Skin of body (tissue), 1 donor: ENCODE measurements at regions not wholly inside any gene's neighbourhood (a gene's known extent, or its start where the extent isn't known, plus 50 kb on each side); places are given as distances from the start of the nearest gene placed in this dataset.

Experiments used
- DNase-seq: peaks from one replicate; lab custom pipeline; 2025; lab: John Stamatoyannopoulos, UW

DNA sequence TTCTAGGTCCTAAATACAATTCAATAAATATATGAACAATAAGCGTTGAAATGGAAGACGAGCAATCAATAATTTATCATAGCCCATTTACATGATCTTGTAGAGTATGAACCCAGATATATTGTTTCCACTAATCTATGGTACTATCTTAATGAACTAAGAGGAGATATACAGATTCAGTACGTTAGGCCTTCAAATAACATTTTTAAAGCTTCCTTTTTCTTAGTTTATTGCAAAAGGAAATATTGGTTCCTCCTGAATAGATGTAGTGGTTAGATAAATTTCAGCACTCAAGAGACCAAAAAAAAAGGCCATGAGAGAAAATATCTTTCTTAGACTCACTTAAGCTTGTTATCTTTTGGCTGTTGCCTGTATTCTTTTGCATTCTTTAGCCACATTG lies 147.5 kb upstream of the PITX2 start:
- no peak for DNase-seq

DNA sequence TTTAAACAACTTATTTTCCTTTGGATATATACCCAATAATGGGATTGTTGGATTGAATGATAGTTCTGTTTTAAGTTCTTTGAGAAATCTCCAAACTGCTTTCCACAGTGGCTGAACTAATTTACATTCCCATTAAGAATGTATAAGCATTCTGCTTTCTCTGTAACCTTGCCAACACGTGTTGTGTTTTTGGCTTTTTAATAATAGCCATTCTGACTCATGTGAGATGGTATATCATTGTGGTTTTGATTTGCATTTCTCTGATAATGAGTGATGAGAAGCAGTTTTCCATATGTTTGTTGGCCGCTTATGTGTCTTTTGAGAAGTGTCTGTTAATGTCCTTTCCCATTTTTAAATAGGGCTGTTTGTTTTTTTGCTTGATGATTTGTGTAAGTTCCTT lies 155.6 kb upstream of the PITX2 start:
- no peak for DNase-seq

DNA sequence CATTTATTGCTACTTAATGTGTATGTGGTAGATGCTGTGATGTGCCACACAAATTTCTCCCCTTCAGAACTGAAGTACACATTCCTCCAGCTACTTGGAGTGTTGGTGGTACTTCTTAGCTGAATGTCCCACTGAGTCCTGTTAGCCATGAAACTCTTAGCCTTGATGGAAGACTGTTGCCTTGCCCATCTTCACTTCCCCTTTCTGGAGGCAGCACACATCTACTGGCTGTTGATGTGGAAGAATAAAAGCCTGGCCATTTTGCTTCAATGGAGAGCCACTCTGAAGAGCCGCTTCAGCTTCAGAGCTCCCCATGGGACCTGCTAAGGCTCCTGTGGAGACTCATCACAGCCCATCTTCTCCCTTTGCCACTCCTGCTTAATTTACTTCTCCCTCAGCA lies 157.7 kb upstream of the PITX2 start:
- DNase-seq, result no peak

DNA sequence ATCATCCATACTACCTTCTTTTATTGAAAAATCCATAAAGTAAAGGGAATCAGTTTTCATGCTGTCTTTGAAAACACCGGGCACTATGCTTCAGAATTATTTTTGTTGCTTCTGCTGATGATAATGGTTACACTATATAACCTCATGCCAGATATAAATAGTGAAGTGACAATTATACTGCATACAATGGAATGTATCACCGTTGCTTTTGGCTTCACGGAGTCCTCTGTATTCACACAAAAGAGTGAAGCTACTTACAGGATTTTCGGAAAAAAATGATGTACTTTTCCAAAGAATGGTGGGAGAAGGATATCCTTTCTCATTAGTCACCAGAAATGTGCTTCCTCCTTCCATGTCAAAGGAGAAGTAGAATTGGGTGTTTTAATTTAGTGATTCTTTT lies 159.1 kb upstream of the PITX2 start:
- no peak for DNase-seq

DNA sequence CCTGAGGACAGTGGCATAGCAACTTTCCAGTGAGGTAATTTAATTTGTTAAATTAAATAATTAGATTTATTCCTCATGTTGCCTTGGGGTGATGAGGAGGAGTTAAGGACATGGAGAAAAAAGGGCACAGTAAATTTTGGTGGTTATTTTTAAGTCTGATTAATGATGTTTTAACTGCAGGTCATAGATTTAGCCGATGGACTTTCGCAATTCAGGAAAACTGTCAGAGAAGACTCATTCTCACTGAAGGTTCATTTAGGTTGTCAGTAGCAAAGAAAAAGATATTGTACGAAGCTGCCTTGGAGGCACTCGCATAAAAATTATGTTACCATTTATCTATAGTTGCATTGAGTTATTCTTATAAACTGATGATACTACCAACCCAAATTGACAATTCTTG lies 164.2 kb upstream of the PITX2 start:
- no peak for DNase-seq

DNA sequence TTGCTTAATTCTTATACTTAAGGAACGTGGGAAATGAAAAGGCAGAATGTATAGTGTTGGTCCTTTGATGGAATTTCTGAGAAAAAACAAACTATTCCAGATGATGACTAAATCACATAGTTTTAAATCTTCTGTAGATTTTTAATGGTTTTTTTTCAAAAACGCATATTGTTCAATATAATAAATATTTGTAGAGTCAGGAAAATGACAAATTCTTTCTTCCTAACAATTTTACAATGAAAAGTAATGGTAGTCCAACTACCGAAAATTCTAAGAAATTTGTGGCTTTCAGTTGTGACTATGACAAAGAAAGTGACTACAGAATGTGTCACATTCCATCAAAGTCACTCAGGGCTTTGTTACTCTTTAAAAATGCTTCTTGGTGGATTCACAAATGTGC lies 164.8 kb upstream of the PITX2 start:
- no peak for DNase-seq

DNA sequence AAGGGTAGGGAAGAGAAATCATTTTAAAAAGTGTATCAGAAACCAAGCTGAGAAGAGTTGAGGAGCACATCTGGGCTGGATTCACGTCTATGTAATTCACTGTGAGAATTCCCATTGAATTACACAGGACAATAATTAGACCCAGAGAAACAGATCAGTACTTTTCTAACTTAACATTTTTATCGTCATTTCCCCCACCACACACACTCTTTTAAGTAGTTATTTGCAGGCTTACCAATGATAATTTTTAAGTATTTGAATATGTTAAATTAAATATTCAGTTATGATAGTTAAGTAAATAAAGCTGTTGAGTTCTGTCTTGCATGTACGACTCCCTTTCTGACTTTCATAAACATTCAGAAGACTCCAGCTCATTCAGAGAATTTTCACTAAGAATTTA lies 165.4 kb upstream of the PITX2 start:
- DNase-seq, result peak; percentile 13

DNA sequence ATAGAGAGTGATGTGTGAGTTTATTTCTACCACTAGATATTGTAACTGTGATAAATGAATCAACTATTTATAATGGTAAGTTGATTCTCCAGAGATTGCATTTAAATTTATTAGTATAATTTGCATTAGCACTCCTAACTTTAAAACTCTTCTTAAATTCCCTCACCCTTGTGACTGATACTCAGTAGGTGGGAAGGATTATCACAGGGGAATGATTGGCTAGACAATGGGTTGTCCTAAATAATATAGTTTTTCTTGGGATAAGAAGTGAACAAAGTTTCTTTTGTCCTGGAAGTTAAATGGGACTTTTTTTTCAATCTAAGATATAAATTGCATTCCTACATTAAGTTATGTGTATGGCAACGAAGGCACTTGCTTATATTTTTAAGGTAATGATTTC lies 169.2 kb upstream of the PITX2 start:
- no peak for DNase-seq

DNA sequence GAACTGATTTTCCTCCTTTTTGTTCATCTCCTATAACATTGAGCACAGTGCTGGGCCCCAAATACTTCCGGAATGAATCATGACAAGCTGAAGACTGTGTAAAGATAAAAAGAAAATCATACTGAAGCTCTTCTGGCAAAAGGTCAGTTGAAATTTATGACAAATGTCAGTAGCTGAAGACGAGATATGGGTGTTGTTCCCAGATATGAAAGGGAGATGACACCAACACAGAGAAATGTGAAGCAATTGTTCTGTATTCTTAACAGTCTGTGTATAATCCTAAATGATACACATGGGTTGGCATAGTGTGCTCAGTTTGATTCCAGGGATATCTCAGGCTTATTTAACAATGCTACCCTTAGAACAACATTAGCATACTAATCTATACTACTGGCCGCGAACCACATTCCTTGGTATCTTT lies 170.5 kb upstream of the PITX2 start:
- no peak for DNase-seq

DNA sequence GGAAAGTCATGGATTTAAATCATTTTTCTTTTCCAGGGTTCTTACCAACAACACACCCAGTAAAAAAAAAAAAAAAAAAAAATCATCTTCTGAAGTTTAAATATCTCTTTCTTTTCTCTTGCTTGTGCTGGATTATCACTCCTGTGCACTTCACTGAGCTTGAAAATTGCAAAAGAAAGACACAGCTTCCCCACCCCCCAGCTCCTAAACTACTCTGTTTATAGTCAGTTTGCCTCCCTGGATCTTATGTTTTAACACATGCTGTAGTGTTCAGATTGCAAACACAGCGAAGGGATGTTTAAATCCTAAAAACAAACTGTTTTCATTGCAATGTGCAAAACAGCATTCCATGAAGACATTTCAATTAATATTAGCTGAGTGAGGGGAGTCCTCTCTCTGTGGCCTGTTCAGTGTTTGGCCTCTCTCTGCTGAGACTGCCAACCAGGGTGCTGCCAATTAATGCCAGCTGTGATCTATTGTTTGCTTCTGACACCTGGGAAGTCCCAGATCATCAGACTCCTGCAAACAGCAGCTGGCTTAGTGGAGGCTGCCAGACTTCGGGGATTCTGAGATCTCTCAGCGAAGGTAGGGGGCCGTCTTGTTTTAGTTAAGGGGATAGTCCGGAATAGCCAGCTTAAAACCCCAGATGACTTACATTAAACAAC lies 171.1 kb upstream of the PITX2 start:
- no peak for DNase-seq

DNA sequence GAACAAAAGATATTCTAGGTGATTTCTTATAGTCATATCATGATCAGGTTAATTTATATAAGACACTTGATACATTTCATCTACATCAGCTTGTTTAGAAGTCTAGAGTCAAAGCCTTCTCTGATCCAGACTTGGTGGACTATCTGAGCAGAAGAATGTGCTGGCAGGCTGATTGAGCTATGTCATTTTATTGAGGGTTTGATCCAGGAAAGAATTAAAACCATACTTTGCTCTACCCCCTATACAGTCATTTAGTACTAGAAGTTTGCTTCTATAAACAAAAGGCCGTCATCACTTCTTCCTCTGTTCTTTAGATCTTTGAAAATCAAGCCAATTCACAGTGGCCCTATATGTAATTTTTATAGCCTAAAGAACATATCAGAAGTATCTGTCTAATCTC lies 173.1 kb upstream of the PITX2 start:
- peak; percentile 78 for DNase-seq

DNA sequence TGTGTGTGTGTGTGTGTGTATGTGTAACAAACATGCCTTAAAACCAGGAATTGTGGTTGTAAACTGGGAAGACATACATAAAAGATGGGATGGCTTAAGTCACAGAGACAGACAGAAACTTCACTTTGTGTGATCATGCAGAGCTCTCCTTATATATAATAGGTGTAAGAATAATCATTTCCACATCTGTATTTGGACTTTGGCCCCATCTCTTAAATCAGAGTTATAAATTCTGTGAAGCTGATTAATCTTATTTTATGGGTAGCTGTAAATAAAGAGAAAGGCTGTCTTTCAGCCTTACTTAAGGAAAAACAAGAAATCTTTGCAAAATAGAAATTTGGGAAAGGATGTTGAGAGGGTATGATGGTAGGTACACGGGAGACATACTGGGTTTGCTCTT lies 174.6 kb upstream of the PITX2 start:
- no peak for DNase-seq

DNA sequence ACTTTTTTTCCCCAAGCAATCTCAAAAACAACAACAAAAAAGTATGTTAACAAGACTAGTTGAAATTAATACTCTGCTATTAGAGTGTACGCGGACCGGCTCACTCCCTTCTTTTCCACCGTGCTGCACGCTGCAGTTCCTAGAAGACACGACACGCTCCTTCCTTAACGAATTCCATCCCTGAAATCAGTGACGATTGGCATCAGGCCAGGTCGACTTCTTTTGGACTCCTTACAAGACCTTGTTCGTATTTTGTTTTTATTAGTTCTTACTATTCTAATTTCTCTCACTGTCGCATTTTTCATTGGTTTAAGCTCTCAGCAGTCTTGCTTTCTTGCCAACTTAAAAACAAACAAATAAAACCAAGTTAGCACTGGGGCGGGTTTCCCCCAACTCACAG lies 175.8 kb upstream of the PITX2 start:
- peak; percentile 73 for DNase-seq

DNA sequence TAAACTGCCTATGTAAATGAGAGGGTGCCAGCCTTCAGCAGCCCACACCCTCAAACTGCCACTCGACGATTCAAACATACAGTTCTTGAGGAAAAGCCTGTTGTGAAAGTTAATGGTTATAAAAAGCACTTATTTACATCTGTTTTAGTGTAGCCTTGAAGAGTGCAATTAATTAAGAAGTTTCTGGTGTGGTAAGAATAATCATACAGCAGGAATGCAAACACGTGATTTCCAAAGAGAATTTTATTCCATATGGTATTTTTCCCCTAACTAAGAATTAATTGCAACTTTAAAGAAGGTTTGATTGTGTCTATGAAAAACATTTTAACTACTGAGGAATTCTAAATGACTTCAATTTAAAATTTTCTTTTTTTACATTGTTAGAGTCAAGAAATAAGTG lies 176.3 kb upstream of the PITX2 start:
- peak; percentile 69 for DNase-seq

DNA sequence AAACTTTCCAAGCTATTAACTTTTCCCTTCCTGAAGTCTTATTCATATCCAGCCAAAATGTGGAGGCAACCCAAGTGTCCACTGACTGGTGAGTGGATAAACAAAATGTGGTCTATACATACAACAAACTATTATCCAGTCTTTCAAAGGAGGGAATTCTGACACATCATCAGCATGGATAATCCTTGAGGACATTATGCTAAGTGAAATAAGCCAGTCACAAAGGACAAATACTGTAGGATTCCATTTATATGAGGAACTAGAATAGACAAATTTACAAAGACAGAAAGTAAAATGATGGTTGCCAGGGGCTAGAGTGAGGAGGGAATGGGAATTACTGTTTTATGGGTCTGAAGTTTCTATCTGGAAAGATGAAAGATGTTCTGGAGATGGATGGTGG lies 178.7 kb upstream of the PITX2 start:
- no peak for DNase-seq

DNA sequence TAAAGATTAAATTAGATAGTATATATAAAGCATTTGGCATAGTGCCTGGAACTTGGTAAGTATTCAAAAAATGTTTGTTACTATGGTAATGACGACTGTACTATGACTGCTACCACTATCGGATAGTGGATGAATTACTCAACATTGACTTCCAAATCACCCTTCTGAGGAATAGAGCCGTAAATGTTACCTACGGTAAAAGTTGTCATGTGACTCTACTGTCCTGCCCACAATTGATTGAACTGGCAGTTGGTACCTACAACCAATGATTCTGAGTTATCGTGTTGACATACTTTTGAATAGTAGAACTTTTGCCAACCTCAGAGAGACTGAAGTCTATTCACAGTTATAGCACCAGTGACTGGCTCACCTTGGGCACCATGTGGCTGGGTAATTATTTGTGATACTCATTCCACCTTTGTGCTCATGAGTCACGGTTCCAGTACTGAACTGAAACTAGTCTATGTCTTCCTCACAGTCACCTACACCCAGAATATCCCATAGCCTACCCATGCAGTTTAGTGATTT lies 185.5 kb upstream of the PITX2 start:
- no peak for DNase-seq

DNA sequence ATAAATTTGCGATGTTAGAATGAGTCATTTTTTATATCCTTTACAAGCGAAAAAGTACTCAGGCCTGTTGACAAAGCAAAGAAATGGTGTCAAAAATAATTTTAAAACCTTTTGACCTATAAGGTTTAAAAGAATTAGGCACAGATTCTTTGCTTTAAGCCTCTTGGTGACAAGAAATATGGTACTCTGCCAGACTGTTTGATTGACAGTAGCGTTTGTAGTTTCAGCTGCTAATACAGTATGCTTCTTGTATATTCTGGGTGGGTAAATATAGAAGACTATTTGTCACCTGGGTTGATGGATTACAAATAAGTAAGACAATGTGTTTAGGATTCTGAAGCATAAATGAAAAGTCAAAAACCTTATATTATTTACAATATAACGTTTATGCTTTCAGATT lies 193.1 kb upstream of the PITX2 start:
- DNase-seq, result no peak

DNA sequence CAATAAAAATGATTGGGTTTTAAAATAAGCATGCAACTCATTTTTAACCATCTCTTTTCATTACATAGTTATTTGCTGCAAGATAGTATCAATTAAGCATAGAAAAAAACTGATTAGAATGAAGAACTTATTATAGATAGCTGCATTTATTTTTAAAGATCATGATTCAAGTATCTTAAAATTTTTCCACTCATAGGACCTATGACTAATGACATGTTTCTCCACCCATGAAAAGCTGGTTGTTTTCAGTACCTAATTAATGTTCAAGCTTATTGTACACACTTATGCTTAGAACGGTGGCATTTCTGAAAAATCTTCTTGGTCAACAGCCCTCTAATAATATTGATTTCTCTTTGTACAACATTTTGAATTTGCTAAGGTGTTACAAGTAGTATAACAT lies 193.5 kb upstream of the PITX2 start:
- DNase-seq, result no peak

DNA sequence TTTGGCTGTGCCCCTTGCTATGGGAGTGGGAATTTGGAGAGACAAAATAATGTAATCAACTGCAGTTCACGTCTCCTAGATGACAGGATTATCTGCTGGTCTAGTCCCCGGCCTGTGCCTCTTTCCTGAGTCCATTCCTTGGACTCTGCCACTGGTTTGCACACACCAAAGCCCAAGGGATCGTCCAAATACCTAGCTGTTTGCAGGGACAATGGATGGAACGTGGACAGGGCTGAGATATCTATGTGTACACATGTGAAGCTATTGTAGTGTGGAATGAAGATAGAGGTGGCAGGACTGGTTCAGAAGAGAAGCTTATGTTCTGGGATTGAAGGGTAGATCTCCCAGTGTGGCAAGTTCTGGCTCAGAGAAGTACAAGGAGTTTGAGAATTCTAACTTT lies 198.3 kb upstream of the PITX2 start:
- DNase-seq, result no peak

DNA sequence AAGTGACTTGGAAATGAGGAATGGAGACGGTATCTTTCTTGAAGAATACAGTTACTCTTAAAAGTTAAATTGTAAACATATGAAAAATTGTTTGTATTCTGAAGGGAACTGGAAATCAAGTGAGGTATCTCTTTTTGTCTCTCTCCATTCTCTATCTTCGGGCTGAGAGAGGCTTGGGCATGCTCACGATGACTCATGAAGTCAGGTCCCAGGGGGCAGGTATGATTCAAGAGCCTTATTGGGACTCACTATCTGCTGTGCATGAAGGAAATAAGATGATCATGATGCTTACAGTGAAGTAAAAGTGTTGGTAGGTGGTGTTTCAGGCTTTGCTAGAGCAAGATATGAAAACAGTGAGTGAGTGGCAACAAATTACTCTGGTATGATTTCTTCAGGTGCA lies 200.4 kb upstream of the PITX2 start:
- DNase-seq, result no peak

DNA sequence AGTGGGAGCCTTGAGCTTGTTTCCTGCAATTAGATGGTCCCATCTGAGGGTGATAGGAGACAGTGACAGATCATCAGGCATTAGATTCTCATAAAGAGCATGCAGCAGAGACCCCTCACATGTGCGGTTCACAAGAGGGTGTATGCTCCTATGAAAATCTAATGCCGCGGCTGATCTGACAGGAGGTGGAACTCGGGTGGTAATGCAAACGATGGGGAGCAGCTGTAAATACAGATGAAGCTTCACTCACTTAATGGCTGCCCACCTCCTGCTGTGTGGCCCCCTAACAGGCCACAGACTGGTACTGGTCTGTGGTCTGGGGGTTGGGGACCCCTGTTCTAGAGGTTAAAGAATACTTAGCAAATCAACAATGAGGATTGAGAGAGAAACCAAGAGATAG lies 201.5 kb upstream of the PITX2 start:
- no peak for DNase-seq

DNA sequence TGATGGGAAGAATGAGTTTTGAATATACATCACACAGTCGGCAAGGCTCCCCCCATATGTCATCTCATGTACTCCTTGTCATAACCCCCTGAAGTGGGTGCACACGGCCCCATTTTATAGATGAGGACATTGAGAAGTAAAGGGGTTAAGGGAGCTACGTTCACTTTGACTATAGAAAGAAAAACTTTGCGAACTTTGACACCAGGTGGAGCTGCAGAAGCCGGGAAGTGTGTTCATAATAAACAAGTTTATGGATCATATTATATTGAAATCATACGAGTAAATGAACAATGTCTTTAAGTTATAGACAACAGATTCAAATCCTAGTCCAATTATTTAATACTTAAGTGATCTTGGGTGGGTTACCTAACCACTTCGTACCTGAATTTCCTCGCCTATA lies 203.8 kb upstream of the PITX2 start:
- no peak for DNase-seq

DNA sequence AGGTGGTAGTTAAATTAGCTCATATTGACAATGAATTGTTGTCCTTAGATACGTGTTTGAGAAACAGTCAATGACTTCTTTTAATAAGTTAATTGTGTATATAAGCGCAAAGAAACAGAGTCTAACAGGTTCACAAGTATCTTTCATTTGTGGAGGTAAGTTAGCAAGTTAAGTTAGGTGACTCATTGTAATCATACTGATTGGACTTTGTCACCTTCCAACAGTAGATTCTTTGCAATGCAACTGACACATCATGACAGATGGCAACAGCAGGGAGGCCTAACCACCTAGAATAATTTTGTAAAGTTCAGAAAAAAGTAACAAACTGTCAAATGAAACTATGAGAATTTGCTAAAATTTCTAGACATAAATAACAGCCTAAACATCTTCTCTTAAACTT lies 207.6 kb upstream of the PITX2 start:
- DNase-seq, result no peak

DNA sequence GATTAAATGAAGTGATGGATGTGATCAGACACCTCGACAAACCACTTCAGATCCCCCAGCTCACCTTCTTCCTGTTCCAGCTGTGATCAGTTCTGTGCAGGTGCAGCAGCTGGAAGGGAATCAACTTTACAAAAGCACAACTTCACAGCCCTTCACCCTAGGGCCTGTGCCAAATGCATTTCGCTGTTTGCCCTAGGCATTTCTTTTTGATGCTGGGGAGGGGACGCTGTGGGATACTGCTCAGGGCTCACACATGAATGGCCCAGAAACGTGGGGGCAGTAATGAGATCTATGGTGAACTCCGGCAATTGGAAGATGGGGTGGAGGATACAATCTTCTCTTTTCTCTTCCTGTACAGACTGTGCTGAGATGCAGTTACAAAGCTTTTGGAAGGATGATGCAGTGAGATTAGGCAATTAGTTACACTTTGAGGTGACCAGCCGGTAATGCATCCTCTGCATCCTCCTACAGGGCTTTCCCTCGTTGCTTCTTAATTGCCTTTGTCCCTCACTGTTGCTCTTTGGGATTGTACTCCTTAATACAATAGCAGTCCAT lies 215.1 kb upstream of the PITX2 start:
- no peak for DNase-seq
